Fibroblast of skin of right biceps (primary cell): ENCODE measurements at regions not wholly inside any gene's neighbourhood (a gene's known extent, or its start where the extent isn't known, plus 50 kb on each side); places are given as distances from the start of the nearest gene placed in this dataset.
A peak's percentile ranks its signal among the peaks of the same experiment; 100 is the strongest.
"Not testable (repeated sequence)": the region's sequence is repeated elsewhere in the genome, so short reads cannot be mapped to it uniquely, and the experiment has no call there.

Source experiments
- DNase-seq: peaks from one replicate; pipeline ENCODE4 v3.0.0-alpha.2; 2013

- DNase-seq, result no peak
Measured at GRCh38 chr12:90827567-90827966, 127.4 kb downstream of the CCER1 start.

DNA sequence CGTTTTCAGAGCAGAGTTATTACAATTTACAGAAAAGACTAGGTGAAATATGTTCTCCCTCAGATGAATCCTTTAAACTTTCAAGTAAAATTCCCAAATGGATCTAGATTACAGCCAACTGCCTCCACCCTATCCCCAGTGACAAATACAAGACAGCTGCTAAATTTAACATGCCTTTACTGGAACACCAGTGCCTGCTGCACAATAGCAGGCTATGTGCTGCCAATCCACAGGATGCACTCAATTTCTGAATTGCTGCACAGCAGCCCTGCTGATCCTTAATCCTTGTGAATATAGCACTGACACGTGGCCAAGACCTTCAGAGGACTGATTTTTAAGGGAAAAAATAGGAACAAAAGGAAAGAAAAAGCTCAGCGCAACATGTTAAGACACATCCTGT, 128.9 kb downstream of the CCER1 start:
- no peak for DNase-seq

DNA sequence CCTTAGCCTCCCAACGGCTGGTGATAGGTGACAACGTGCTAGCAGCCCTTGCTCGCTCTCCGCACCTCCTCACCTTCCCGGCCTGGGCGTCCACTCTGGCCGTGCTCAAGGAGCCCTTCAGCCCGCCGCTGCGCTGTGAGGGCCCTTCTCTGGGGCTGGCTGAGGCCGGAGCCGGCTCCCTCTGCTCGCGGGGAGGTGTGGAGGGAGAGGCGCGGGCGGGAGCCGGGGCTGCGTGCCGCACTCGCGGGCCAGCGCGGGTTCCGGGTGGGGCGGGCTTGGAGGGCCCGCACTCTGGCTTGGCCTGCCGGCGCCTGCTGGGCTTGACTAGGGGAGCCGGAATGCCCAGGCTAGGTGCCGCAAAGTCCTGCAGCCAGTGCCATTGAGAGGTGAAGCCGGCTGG, 131.1 kb downstream of the CCER1 start:
- DNase-seq, result no peak

- no peak for DNase-seq
Measured at GRCh38 chr12:90819709-90820108, 135.3 kb downstream of the CCER1 start.

DNA sequence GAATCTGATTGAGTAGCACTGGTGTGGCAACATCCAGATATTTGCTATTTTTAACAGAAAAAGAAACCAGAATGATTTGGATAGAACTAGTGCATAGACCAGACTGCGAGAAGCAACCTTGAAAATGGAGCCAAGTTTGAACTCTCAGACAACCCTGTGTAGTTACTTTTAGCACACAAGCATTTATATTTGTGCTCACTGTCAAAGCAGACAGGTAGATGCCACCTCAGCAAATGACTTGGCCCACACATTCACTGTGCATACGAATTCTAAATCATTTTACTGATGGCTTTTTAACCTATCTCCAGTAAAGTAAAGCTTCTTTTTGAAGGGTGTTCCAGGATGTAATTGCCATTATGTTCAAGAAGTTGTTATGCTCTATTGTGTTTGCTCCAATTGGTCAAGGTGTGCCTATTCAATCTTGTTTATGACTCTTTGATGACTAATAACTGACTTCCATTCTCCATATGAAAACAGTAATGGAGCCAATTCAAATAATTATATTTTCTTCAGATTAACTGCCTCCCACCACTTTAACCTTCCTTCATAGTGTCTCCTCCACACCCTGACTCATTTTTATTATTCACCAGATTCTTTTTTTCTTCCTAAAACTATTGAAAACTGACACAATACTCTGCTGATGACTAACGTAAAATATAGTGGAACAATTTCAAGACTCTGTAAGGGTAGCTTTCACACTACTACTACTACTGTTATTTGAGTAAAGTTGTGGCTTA, 138.5 kb downstream of the CCER1 start:
- peak; percentile 51 for DNase-seq

DNA sequence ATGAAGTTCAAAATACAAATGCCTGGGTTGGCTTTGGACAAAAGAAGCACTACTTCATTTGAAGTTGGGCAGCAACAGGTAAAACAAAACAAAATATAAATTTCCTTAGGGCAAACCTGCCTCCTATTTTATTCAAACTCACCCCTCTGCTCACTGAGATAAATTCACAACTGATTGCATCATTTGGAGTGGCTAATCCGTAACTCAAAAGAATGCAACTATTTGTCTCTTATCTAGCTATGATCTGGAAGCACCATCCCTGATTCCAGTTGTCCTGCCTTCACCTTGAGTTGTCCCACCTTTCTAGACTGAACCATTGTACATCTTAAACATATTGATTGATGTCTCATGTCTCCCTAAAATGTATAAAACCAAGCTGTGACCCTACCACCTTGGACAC, 145.0 kb downstream of the CCER1 start:
- no peak for DNase-seq

- DNase-seq, result no peak
Measured at GRCh38 chr12:90808568-90808967, 146.4 kb downstream of the CCER1 start.

DNA sequence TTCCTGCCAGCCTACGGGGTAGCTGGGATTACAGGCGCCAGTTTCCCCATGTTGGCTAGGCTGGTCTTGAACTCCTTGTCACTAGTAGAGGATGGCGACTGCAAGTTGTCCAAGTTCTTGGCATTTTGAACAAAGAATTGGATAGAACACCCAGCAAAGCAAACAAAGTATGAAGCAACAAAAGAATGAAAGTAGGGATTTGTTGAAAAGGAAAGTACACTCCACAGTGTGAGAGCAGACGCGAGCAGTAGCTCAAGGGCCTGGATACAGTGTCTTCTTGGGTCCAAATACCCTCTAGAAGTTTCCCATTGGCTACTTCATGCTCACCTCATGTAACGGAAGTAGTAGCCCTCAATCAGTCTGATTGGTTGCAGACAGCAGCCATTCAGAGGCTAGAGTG, 152.2 kb downstream of the CCER1 start:
- DNase-seq, result no peak

- peak; percentile 71 for DNase-seq
Measured at GRCh38 chr12:90801776-90802175, 153.2 kb downstream of the CCER1 start.

DNA sequence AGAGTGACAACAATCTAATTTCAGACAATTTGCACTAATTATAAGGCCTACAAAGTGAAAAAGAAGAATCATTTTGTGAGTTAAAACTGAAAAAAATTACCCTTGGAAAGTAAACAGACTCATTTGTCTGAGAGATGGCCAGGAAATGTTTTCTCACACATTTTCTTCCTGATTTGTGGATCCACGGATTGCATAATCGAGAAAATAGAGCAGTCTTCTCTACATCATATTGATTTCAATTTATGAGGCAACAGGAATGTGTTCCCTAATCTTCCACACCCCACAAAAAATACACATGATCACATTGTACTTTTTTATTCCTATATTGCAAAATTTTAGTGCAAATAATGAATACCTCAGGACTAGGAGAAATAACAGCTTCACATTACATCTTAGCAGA, 160.8 kb downstream of the CCER1 start:
- no peak for DNase-seq

DNA sequence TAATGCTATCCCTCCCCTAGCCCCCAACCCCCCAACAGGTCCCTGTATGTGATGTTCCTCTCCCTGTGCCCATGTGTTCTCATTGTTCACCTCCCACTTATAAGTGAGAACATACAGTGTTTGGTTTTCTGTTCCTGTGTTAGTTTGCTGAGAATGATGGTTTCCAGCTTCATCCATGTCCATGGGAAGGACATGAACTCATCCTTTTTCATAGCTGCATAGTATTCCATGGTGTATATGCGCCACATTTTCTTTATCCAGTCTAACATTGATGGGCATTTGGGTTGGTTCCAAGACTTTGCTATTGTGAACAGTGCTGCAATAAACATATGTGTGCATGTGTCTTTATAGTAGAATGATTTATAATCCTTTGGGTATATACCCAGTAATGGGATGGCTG, 162.3 kb downstream of the CCER1 start:
- DNase-seq, result not testable (repeated sequence)

DNA sequence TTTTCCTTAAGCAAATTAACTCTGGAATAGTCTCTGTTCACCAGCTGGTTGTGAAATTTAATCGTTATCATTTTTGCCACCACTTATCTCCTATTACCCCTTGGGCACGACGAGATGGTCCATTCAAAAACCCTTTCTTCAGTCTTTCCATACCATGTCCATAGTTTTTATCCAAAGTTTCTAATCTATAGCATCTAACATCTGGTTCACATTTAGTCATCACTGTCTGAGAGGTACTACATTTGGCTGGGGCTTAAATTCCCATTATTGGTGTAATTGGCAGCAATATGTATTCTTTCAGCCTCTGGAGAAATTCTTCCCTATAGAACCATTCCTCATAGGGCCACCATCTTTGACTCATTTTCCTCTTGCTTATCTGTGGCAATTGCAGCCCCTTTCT, 163.5 kb downstream of the CCER1 start:
- DNase-seq, result no peak

GRCh38 chr12:90790747-90791146, 164.2 kb downstream of the CCER1 start:
- no peak for DNase-seq

DNA sequence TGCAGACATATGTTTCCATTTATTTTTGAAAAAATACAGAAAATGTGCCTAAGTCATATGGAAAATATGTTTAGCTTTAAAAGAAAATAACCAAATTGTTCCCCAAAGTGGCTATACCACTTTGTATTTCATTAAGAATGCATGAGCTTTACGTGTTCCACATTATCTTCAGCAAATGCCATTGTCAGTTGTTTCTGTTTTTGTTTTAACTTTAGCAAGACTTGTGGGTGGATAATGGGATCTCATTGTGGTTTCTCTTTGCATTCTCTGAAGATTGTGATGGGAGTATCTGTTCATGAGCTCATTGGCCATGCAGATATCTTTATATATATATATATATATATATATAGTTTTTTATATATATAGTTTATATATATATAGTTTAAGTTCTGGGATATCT, 181.5 kb downstream of the CCER1 start:
- peak; percentile 69 for DNase-seq

DNA sequence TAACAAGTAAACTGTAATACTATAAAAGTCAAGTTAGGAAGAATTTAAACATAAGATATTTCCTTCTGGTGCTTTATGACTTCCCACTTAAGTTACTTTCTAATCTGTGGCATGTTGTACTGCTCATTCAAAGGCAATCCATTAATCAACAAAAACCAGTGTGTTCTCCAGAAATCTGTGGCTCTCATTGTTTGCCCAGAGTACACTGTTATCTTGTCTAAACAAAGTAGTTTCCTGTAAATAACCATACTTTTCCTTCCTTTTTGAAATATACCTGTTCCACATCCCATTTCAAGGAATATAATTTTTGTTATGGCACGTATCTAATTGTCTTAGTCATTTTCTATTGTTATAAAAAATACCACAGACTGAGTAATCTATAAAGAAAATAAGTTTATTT, 184.1 kb downstream of the CCER1 start:
- DNase-seq, result no peak

- DNase-seq, result no peak
Measured at GRCh38 chr12:90757957-90758356, 197.0 kb downstream of the CCER1 start.

DNA sequence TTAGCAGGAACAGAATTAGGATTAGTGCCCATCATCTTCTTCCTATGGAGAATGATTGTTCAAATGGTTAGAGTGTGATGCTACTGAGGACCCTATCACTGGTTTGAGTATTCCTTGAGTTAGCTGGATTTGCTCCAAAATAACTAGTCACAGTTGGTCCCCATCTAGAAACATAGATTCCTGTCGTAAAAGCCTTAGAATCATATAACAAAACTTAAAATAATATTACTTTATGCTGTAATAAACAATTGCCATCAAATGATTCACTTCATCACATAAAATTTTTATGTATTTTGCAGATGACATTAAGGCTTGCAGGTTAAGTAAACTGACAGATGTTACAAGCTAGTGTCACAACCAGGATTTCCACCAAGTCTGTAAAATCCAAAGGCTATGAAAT, 209.8 kb downstream of the CCER1 start:
- DNase-seq, result no peak

DNA sequence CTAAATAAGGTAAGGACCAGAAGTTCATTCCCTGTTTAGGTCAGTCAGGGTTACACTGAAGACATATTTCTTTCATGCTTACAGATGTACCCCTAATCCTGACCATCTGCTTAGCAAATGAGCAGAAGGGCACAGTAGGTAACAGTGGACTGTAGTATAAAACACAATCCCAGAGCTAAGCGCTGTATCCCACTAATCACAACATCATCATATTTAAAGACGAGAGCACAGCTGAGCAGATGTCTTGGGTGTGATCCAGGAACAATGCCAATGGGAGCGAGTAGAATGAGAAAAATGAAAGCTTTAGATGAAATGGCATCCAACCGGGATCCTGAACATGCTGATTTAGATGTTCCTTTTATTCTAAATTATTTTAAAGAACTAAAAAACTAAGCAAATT, 213.4 kb downstream of the CCER1 start:
- DNase-seq, result no peak

DNA sequence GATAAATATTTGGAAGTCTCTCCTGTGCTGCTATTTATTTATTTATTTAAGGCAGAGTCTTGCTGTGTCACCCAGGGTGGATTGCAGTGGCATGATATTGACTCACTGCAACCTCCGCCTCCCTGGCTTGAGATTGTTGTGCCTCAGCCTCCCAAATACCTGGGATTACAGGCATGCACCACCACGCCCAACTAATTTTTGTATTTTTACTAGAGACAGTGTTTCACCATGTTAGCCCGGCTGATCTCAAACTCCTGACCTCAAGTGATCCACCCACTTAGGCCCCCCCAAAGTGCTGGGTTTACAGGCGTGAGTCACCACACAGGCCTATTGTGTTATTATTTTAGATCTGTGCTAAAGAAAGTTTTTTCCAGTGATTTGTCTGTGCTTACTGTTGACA, 225.2 kb downstream of the CCER1 start:
- DNase-seq, result peak; percentile 24

DNA sequence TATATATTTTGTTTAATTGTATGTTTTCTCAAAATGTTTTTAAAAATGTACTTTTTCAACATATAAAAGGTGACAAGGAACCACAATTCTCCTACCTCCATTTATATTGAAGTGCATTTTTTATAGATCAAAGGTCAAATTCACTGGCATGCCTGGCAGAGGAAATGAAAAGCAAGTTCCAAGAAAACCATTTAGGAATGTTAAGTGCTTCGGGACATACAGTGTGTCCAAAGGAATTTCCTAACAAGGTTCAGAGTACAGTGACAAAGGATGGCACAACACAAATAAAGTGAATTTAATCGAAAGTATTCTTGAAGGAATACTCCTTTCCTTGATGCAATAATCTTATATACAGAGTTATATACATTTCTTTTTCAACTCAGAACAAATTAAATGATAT, 242.3 kb downstream of the CCER1 start:
- peak; percentile 10 for DNase-seq

DNA sequence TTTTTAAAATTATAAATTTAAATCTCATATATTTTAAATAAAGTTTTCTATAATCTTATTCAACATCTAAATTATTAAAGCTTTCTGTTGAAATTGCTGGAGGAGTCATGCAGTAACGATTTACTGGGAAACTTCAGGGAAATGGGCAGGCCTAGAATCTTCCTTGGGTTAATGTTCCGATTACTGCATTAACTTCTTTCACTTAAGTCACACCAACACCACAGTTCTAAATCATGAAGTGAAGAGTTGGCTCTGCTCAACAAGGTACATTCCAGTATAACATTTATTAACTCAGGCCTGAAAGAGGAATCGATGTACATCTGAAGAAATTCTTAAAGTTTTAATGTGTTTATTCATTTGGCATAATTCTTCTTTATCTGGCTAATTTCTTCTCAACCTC, 244.3 kb downstream of the CCER1 start:
- DNase-seq, result no peak

DNA sequence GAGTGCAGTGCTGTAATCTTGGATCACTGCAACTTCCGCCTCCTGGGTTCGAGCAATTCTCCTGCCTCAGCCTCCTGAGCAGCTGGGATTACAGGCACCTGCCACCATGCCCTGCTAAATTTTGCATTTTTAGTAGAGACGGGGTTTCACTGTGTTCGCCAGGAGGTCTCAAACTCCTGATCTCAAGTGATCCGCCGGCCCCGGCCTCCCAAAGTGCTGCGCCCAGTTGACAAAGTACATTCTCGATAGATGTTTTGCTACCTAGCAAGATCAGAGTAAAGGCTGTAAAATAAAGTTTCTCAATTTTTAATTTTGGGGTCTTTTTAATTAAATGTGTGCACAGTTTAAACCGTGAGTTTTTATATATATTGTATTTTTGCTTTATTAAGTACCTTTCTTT, 248.9 kb downstream of the CCER1 start:
- DNase-seq, result no peak

DNA sequence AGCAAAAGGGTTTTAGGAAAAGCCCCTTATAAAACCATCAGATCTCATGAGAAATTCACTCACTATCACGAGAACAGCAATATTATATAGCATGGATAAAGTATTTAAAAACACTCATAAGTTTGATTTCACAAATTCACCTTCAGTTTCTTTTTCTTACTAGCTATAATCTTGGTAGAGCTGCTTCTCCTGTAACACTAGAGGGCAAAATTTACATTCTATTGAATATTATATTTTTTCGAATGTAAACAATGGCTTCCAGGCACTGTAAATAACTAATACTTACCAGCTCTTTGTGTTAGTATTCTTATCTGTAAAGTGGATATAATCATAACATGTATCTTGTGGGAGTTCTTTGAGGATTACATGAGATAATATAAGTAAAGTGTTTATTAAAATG, 259.6 kb downstream of the CCER1 start:
- no peak for DNase-seq

GRCh38 chr12:90690120-90690519, 264.9 kb downstream of the CCER1 start:
- DNase-seq, result no peak

DNA sequence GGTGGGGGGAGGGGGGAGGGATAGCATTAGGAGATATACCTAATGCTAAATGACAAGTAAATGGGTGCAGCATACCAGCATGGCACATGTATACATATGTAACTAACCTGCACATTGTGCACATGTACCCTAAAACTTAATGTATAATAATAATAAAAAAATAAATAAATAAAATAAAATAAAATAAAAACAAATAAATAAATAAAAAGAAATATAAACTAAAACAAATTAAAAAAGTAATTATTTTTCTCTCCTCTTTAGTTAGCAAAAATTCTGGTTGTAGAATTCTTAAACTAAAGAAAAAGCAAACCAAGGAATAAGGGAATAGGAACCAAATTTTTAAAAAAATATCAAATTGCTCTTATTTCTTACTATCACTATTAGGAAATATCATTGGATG, 267.3 kb downstream of the CCER1 start:
- not testable (repeated sequence) for DNase-seq

DNA sequence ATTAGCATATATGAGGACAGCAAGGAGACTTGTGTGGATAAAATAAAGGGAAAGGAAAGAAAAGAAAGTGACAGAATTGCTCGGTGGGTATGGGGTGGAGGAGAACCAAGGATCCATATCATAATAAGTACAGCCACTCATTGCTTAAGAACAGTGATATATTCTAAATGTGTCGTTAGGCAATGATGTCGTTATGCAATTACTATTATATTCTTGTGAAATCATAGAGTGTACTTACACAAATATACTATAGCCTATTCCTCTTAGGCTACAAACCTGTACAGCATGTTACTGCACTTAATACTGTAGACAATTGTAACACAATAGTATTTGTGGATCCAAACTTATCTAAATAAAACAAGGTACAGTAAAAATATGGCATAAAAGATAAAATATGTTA, 271.1 kb downstream of the CCER1 start:
- no peak for DNase-seq
